ENCODE measurements at regions not wholly inside any gene's neighbourhood (a gene's known extent, or its start where the extent isn't known, plus 50 kb on each side); places are given as distances from the start of the nearest gene placed in this dataset.
A peak's percentile ranks its signal among the peaks of the same experiment; 100 is the strongest.

DNA sequence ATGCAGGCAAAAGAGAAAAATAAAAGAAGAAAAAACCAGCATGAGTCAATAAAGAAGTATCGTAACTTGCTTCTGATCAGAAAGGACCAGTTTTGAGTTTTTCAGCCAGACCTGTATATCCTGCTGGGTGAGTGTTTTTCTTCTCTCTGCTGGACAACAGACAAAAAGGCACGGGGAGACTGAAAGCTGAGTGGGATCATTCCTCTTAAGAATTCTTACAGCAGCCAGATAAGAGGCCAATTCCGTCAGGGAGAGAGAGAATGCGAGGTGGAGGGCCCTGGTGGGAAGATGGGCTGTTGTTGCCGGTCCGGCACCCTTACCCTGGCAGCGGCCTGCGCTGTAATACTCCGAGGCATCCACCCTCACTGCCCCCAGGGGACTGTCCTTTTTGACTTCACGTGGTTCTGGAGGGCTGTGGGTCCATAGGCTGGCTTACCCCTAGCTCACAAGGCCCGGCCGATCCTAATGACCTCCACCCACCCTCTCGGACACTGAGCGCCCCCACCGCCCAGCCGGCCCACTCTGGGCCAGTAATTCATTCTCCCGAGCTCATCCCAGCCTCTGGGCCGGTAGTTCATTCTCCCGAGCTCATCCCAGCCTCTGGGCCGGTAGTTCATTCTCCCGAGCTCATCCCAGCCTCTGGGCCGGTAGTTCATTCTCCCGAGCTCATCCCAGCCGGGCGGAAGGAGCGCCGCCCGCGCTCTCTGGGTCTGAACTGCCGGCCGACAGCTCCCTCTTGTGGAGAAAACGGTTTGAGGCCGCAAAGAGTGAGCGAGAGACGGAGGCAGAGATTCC is 118.3 kb upstream of the SIRPA start (continued):
- TF ChIP-seq, protein P1, sequence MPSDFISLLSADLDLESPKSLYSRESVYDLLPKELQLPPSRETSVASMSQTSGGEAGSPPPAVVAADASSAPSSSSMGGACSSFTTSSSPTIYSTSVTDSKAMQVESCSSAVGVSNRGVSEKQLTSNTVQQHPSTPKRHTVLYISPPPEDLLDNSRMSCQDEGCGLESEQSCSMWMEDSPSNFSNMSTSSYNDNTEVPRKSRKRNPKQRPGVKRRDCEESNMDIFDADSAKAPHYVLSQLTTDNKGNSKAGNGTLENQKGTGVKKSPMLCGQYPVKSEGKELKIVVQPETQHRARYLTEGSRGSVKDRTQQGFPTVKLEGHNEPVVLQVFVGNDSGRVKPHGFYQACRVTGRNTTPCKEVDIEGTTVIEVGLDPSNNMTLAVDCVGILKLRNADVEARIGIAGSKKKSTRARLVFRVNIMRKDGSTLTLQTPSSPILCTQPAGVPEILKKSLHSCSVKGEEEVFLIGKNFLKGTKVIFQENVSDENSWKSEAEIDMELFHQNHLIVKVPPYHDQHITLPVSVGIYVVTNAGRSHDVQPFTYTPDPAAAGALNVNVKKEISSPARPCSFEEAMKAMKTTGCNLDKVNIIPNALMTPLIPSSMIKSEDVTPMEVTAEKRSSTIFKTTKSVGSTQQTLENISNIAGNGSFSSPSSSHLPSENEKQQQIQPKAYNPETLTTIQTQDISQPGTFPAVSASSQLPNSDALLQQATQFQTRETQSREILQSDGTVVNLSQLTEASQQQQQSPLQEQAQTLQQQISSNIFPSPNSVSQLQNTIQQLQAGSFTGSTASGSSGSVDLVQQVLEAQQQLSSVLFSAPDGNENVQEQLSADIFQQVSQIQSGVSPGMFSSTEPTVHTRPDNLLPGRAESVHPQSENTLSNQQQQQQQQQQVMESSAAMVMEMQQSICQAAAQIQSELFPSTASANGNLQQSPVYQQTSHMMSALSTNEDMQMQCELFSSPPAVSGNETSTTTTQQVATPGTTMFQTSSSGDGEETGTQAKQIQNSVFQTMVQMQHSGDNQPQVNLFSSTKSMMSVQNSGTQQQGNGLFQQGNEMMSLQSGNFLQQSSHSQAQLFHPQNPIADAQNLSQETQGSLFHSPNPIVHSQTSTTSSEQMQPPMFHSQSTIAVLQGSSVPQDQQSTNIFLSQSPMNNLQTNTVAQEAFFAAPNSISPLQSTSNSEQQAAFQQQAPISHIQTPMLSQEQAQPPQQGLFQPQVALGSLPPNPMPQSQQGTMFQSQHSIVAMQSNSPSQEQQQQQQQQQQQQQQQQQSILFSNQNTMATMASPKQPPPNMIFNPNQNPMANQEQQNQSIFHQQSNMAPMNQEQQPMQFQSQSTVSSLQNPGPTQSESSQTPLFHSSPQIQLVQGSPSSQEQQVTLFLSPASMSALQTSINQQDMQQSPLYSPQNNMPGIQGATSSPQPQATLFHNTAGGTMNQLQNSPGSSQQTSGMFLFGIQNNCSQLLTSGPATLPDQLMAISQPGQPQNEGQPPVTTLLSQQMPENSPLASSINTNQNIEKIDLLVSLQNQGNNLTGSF (CRISPR knock-in tag; IDR thresholded peaks at IDR 0.05) = peak; percentile 67
- TF ChIP-seq ISX (CRISPR knock-in tag; conservative IDR thresholded peaks at IDR 0.05) = no peak
- no peak for TF ChIP-seq BRCA1 (CRISPR knock-in tag; IDR thresholded peaks at IDR 0.05)
- 0 out of 2 replicates have a peak, but pooled peaks have one; percentile 35 for TF ChIP-seq ZNF3 (CRISPR knock-in tag; IDR thresholded peaks at IDR 0.05)
- TF ChIP-seq PREB (CRISPR knock-in tag; IDR thresholded peaks at IDR 0.05) = no peak
- TF ChIP-seq ELF3 (CRISPR knock-in tag; IDR thresholded peaks at IDR 0.05) = peak; percentile 78
- TF ChIP-seq ZBTB8A (CRISPR knock-in tag; IDR thresholded peaks at IDR 0.05; ENCODE audit: borderline replicate concordance, low read depth) = peak; percentile 60; the same call in 1 of the 2 replicates
- TF ChIP-seq FLYWCH1 (CRISPR knock-in tag; IDR thresholded peaks at IDR 0.05) = no peak
- peak; percentile 78 for TF ChIP-seq ZNF451 (CRISPR knock-in tag; IDR thresholded peaks at IDR 0.05)
- TF ChIP-seq, protein P2, sequence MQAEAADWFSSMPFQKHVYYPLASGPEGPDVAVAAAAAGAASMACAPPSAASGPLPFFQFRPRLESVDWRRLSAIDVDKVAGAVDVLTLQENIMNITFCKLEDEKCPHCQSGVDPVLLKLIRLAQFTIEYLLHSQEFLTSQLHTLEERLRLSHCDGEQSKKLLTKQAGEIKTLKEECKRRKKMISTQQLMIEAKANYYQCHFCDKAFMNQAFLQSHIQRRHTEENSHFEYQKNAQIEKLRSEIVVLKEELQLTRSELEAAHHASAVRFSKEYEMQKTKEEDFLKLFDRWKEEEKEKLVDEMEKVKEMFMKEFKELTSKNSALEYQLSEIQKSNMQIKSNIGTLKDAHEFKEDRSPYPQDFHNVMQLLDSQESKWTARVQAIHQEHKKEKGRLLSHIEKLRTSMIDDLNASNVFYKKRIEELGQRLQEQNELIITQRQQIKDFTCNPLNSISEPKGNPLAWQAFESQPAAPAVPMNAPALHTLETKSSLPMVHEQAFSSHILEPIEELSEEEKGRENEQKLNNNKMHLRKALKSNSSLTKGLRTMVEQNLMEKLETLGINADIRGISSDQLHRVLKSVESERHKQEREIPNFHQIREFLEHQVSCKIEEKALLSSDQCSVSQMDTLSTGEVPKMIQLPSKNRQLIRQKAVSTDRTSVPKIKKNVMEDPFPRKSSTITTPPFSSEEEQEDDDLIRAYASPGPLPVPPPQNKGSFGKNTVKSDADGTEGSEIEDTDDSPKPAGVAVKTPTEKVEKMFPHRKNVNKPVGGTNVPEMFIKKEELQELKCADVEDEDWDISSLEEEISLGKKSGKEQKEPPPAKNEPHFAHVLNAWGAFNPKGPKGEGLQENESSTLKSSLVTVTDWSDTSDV (CRISPR knock-in tag; IDR thresholded peaks at IDR 0.05) = peak; percentile 59; the same call in 1 of the 2 replicates
- peak; percentile 70; the same call in 1 of the 2 replicates for TF ChIP-seq HIVEP1 (CRISPR knock-in tag; IDR thresholded peaks at IDR 0.05)
- TF ChIP-seq ZNF883 (CRISPR knock-in tag; IDR thresholded peaks at IDR 0.05; ENCODE audit: not compliant biosample characterization) = peak; percentile 88
- no peak for TF ChIP-seq ATAD3A (CRISPR knock-in tag; IDR thresholded peaks at IDR 0.05)
- TF ChIP-seq ZSCAN9 (CRISPR knock-in tag; IDR thresholded peaks at IDR 0.05; ENCODE audit: borderline replicate concordance) = peak; percentile 72; the same call in 1 of the 2 replicates
- TF ChIP-seq IRF2 (CRISPR knock-in tag; IDR thresholded peaks at IDR 0.05) = peak; percentile 79
- no peak for TF ChIP-seq NCOR1 (IDR thresholded peaks at IDR 0.05; ENCODE audit: borderline replicate concordance, low read length)
- TF ChIP-seq, protein P3, sequence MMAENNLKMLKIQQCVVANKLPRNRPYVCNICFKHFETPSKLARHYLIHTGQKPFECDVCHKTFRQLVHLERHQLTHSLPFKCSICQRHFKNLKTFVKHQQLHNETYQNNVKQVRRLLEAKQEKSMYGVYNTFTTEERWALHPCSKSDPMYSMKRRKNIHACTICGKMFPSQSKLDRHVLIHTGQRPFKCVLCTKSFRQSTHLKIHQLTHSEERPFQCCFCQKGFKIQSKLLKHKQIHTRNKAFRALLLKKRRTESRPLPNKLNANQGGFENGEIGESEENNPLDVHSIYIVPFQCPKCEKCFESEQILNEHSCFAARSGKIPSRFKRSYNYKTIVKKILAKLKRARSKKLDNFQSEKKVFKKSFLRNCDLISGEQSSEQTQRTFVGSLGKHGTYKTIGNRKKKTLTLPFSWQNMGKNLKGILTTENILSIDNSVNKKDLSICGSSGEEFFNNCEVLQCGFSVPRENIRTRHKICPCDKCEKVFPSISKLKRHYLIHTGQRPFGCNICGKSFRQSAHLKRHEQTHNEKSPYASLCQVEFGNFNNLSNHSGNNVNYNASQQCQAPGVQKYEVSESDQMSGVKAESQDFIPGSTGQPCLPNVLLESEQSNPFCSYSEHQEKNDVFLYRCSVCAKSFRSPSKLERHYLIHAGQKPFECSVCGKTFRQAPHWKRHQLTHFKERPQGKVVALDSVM (CRISPR knock-in tag; IDR thresholded peaks at IDR 0.05) = no peak; the same call in 1 of the 2 replicates
- no peak for TF ChIP-seq DRAP1 (CRISPR knock-in tag; IDR thresholded peaks at IDR 0.05)
- peak; percentile 95 for TF ChIP-seq GATAD1 (CRISPR knock-in tag; IDR thresholded peaks at IDR 0.05)

Measured in HepG2 (cell line).